RWPE1 (cell line): ENCODE measurements at regions not wholly inside any gene's neighbourhood (a gene's known extent, or its start where the extent isn't known, plus 50 kb on each side); places are given as distances from the start of the nearest gene placed in this dataset.

ENCODE experiments used
- CTCF ChIA-PET: fragments of 350-600 bp; sonication (Branson Sonifier 250); formaldehyde crosslinking; extraction: SDS; loops from one replicate; lab custom pipeline; 2021; lab: Yijun Ruan, JAX
- POLR2A ChIA-PET: fragments of 400-600 bp; formaldehyde crosslinking; extraction: SDS; loops from one replicate; lab custom pipeline; 2020; ENCODE audit warnings: antibody characterized with exemption; ENCODE audit not compliant: low non-redundant PET; lab: Yijun Ruan, JAX
- DNase-seq: peaks from one replicate; pipeline ENCODE4 v3.0.0; 2012; ENCODE audit warnings: low spot score
- H3K27ac ChIP-seq: fragments of 450-650 bp; 2 replicates; pipeline ENCODE4 v1.5.1; 2017
- CTCF ChIP-seq: fragments of 450-650 bp; conservative IDR thresholded peaks from 2 replicates; pipeline ENCODE4 v1.5.1; 2017; ENCODE audit warnings: low read depth, mild to moderate bottlenecking

GRCh38 chrX:6472652-6473342 lies 62.1 kb downstream of the VCX3A start:
- no peak for DNase-seq
- no peak for TF ChIP-seq CTCF
- POLR2A ChIA-PET: no interaction called here
- H3K27ac ChIP-seq: no peak overlapping the region
- CTCF ChIA-PET: no interaction called here

- no peak overlapping the region for H3K27ac ChIP-seq
- no peak for DNase-seq
- CTCF ChIA-PET: no interaction called here
- TF ChIP-seq CTCF: no peak
- POLR2A ChIA-PET: no interaction called here
Observed at GRCh38 chrX:6468706-6469105, 66.2 kb downstream of the VCX3A start.

GRCh38 chrX:6465756-6466155 lies 69.2 kb downstream of the VCX3A start:
- CTCF ChIA-PET: no interaction called here
- no peak for DNase-seq
- TF ChIP-seq CTCF: no peak
- no peak overlapping the region for H3K27ac ChIP-seq
- POLR2A ChIA-PET: no interaction called here

GRCh38 chrX:6464726-6465125 lies 70.2 kb downstream of the VCX3A start:
- ChIA-PET POLR2A (no interaction called here), CTCF (no interaction called here)
- no peak overlapping the region for H3K27ac ChIP-seq
- TF ChIP-seq CTCF: no peak
- no peak for DNase-seq

- no peak overlapping the region for H3K27ac ChIP-seq
- no peak for TF ChIP-seq CTCF
- POLR2A ChIA-PET: no interaction called here
- CTCF ChIA-PET: no interaction called here
- no peak for DNase-seq
Observed at GRCh38 chrX:6460893-6461490, 73.9 kb downstream of the VCX3A start.

- no peak for TF ChIP-seq CTCF
- CTCF ChIA-PET: no interaction called here
- POLR2A ChIA-PET: no interaction called here
- H3K27ac ChIP-seq: no peak overlapping the region
- DNase-seq: no peak
Observed at GRCh38 chrX:6456196-6456595, 78.7 kb downstream of the VCX3A start.
